ENCODE measurements at regions not wholly inside any gene's neighbourhood (a gene's known extent, or its start where the extent isn't known, plus 50 kb on each side); places are given as distances from the start of the nearest gene placed in this dataset.

DNA sequence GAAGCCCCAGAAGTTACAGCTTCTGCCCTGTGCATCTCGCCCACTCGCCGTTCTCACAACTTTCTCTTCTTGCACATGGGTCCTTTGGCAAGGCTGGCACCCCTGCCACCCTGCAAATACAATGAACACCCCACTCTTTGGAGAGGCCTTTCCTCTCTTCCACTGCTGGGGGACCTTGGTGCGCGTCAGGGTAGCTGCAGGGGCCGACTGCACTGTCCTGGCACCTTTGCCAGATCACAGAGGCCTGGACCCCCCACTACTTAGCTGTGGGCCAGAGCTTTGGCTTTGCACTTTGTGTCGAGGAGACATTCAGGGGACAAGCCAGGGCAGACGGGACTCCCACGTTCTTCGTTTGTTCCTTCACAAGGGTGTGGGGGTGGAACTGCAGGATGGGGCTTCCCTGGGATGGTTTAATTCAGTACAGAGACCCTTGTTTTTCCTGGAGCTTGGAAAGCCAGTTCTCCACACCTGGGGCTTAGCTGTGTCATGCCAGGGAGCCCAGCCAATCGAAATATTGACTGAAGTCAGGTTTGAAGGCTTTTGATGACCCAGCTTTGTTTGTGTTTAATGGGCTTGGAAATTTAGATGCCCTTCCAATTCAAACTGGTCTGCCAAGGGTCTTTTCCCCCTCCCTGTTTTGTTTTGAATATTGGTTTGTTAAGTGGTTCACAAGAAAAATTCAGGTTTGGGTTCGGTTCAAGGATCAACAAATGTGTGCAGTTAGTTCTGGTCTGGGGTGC is 256.1 kb upstream of the TLE3 start:
- H3K27me3 ChIP-seq = no peaks in the 10 kb centered on the region
- TF ChIP-seq EZH2phosphoT487 (IDR thresholded peaks at IDR 0.05; ENCODE audit: low read depth, severe bottlenecking, unreplicated experiment) = no peak
- TF ChIP-seq, protein P1, sequence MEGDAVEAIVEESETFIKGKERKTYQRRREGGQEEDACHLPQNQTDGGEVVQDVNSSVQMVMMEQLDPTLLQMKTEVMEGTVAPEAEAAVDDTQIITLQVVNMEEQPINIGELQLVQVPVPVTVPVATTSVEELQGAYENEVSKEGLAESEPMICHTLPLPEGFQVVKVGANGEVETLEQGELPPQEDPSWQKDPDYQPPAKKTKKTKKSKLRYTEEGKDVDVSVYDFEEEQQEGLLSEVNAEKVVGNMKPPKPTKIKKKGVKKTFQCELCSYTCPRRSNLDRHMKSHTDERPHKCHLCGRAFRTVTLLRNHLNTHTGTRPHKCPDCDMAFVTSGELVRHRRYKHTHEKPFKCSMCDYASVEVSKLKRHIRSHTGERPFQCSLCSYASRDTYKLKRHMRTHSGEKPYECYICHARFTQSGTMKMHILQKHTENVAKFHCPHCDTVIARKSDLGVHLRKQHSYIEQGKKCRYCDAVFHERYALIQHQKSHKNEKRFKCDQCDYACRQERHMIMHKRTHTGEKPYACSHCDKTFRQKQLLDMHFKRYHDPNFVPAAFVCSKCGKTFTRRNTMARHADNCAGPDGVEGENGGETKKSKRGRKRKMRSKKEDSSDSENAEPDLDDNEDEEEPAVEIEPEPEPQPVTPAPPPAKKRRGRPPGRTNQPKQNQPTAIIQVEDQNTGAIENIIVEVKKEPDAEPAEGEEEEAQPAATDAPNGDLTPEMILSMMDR (IDR thresholded peaks at IDR 0.05; ENCODE audit: poor library complexity) = no peak
- no peak for TF ChIP-seq EZH2 (IDR thresholded peaks at IDR 0.05; ENCODE audit: borderline replicate concordance)
- no peak overlapping the region for H3K27ac ChIP-seq
- no peaks in the 10 kb centered on the region for H4K20me1 ChIP-seq (ENCODE audit: insufficient read depth, poor library complexity, severe bottlenecking)
- H3K36me3 ChIP-seq (replicated peaks; ENCODE audit: insufficient read depth, low read depth) = no peaks in the 10 kb centered on the region
- H3K4me2 ChIP-seq = no peak overlapping the region
- H3K4me3 ChIP-seq = no peak overlapping the region
- WGBS (ENCODE audit: low lambda C conversion rate, missing lambda C conversion rate) = 93% methylated on average over 12 of the region's 12 CpGs
- H2AFZ ChIP-seq = no peak overlapping the region
- no peaks in the 10 kb centered on the region for H3K9me3 ChIP-seq (ENCODE audit: low read depth)
- DNase-seq (ENCODE audit: low spot score) = no peak
- H3K4me1 ChIP-seq (ENCODE audit: insufficient read depth) = peaks cover 6% of the 10 kb centered on the region
- H3K79me2 ChIP-seq = no peaks in the 10 kb centered on the region
- H3K9me2 ChIP-seq (replicated peaks; ENCODE audit: insufficient read depth) = no peaks in the 10 kb centered on the region

DNA sequence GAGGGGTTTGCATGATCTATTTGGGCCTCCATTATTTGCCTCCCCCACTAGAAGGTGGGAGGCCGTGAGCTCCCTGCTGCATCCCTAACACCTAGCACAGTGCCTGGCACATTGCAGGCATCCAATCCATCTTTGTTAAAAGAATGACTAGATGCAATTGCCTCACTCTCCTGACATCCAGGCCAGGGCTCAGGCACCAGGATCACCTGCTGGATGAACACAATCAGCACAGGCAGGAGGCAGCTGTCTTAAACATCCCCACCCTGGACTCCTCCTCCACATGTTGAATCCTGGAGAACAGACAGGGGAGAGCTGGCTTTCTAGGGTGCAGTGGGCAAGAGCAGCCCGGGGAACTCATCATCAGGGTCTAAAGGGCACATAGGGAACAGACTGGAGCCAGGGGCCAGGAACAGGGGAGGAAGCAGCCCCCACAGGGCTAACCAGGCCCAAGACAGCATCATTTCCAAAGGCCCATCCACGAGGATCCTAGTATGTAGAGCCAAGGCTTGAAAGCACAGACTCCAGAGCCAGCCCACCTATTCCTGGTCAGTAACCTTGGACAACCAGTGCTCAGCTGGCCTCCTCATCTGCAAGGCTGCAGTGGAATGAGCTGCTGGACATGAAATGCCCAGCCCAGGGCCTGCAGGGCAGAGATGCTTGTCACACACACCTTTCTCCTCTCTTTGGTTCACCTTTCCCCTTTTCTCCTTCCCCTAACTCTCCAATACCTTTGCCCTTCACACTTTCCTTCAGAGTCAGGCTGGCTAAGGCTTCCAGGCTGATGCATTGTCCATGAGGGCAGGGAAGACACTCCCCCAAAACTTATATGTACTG is 254.4 kb upstream of the TLE3 start:
- WGBS (ENCODE audit: low lambda C conversion rate, missing lambda C conversion rate) = 80% methylated on average over 3 of the region's 3 CpGs
- Histone ChIP-seq H3K9me2 (replicated peaks; ENCODE audit: insufficient read depth) (no peaks in the 10 kb centered on the region), H2AFZ (no peak overlapping the region), H3K4me1 (ENCODE audit: insufficient read depth) (peaks cover 7% of the 10 kb centered on the region), H3K27me3 (no peaks in the 10 kb centered on the region), H4K20me1 (ENCODE audit: insufficient read depth, poor library complexity, severe bottlenecking) (no peaks in the 10 kb centered on the region), H3K27ac (no peak overlapping the region), H3K4me2 (no peak overlapping the region), H3K36me3 (replicated peaks; ENCODE audit: insufficient read depth, low read depth) (no peaks in the 10 kb centered on the region), H3K9me3 (ENCODE audit: low read depth) (no peaks in the 10 kb centered on the region), H3K4me3 (no peak overlapping the region), H3K79me2 (no peaks in the 10 kb centered on the region)
- TF ChIP-seq, protein P1 (IDR thresholded peaks at IDR 0.05; ENCODE audit: poor library complexity) = no peak
- no peak for TF ChIP-seq EZH2 (IDR thresholded peaks at IDR 0.05; ENCODE audit: borderline replicate concordance)
- TF ChIP-seq EZH2phosphoT487 (IDR thresholded peaks at IDR 0.05; ENCODE audit: low read depth, severe bottlenecking, unreplicated experiment) = no peak
- no peak for DNase-seq (ENCODE audit: low spot score)

DNA sequence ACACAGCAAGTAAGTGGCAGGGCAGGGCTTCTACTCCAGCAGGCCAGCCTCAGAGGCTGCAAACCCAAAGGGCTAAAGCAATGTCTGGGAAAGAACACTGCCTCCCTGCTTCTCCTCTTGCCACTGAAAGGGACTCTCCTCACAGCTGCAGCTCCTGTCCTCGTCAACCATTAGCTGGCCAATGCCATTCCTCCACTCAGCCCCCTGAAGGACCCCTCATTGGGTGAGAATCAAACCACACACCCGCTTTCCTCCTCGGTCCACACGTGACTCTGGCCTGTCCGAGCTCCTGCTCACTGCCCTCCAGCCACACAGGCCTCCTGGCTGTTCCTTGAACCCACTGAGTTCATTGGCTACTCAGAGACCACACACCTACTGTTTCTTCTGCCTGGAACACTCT is 253.7 kb upstream of the TLE3 start:
- H3K79me2 ChIP-seq = no peaks in the 10 kb centered on the region

More for the DNA sequence above, 253.7 kb upstream of the TLE3 start:
- Histone ChIP-seq H3K4me3 (no peak overlapping the region), H4K20me1 (ENCODE audit: insufficient read depth, poor library complexity, severe bottlenecking) (no peaks in the 10 kb centered on the region), H3K27me3 (no peaks in the 10 kb centered on the region), H2AFZ (no peak overlapping the region), H3K4me2 (no peak overlapping the region), H3K9me3 (ENCODE audit: low read depth) (no peaks in the 10 kb centered on the region), H3K27ac (no peak overlapping the region), H3K9me2 (replicated peaks; ENCODE audit: insufficient read depth) (no peaks in the 10 kb centered on the region), H3K4me1 (ENCODE audit: insufficient read depth) (peaks cover 7% of the 10 kb centered on the region), H3K36me3 (replicated peaks; ENCODE audit: insufficient read depth, low read depth) (no peaks in the 10 kb centered on the region)
- no peak for DNase-seq (ENCODE audit: low spot score)
- TF ChIP-seq EZH2 (IDR thresholded peaks at IDR 0.05; ENCODE audit: borderline replicate concordance) = no peak
- WGBS (ENCODE audit: low lambda C conversion rate, missing lambda C conversion rate) = 97% methylated on average over 5 of the region's 5 CpGs

Data from hepatocyte (in vitro differentiated cells).